WTC11 (cell line): ENCODE measurements at regions not wholly inside any gene's neighbourhood (a gene's known extent, or its start where the extent isn't known, plus 50 kb on each side); places are given as distances from the start of the nearest gene placed in this dataset.
A peak's percentile ranks its signal among the peaks of the same experiment; 100 is the strongest.
"Not testable (repeated sequence)": the region's sequence is repeated elsewhere in the genome, so short reads cannot be mapped to it uniquely, and the experiment has no call there.

Experiments
- ATAC-seq: fragments of 200-7000 bp; cut with Tn5 transposase; 2 replicates; pipeline ENCODE4 v1.10.0; 2021; ENCODE audit warnings: mild to moderate bottlenecking, moderate library complexity
- CTCF ChIA-PET: fragments of 300-600 bp; sonication (Branson Sonifier 250); formaldehyde crosslinking; loops from one replicate; lab custom pipeline; 2021; ENCODE audit warnings: antibody characterized with exemption; lab: Charles Lee
- POLR2A ChIA-PET: fragments of 350-600 bp; sonication (Branson Sonifier 250); formaldehyde crosslinking; loops from one replicate; lab custom pipeline; 2021; ENCODE audit warnings: antibody characterized with exemption; lab: Charles Lee
- DNase-seq: peaks from one replicate; pipeline ENCODE4 v3.0.0; 2021; ENCODE audit warnings: low spot score
- H3K27ac Mint-ChIP-seq: 2 replicates; pipeline ENCODE4 v1.8.0; 2021; ENCODE audit warnings: mixed read lengths
- H3K27me3 Mint-ChIP-seq: 2 replicates; pipeline ENCODE4 v1.8.0; 2021; ENCODE audit warnings: low read depth, mild to moderate bottlenecking, moderate library complexity, mixed read lengths
- H3K36me3 Mint-ChIP-seq: 2 replicates; pipeline ENCODE4 v1.8.0; 2021; ENCODE audit warnings: mixed read lengths
- H3K4me1 Mint-ChIP-seq: 2 replicates; pipeline ENCODE4 v1.8.0; 2022; ENCODE audit warnings: mixed read lengths
- H3K4me3 Mint-ChIP-seq: 2 replicates; pipeline ENCODE4 v1.8.0; 2021; ENCODE audit warnings: mild to moderate bottlenecking, moderate library complexity, mixed read lengths
- H3K9me3 Mint-ChIP-seq: 2 replicates; pipeline ENCODE4 v1.8.0; 2021; ENCODE audit warnings: mixed read lengths
- ARID4B ChIP-seq: sonication (generic); formaldehyde crosslinking; IDR thresholded peaks from 2 replicates; pipeline ENCODE4 v1.8.0; 2023; ENCODE audit warnings: missing genetic modification reagents, mild to moderate bottlenecking, borderline replicate concordance
- CBFB ChIP-seq: sonication (generic); formaldehyde crosslinking; IDR thresholded peaks from 2 replicates; pipeline ENCODE4 v1.8.1; 2022; ENCODE audit warnings: mild to moderate bottlenecking, low read depth, missing genetic modification reagents
- CDX4 ChIP-seq: fragments of 250-450 bp; sonication (Bioruptor Pico); IDR thresholded peaks from 2 replicates; pipeline ENCODE4 v1.9.0; 2021; ENCODE audit warnings: moderate library complexity, mild to moderate bottlenecking, inconsistent platforms, borderline replicate concordance
- CREB1 ChIP-seq: sonication (generic); formaldehyde crosslinking; IDR thresholded peaks from 2 replicates; pipeline ENCODE4 v1.8.0; 2023; ENCODE audit warnings: mild to moderate bottlenecking, missing genetic modification reagents
- GABPB1 ChIP-seq: sonication (generic); formaldehyde crosslinking; IDR thresholded peaks from 2 replicates; pipeline ENCODE4 v1.8.1; 2023; ENCODE audit warnings: mild to moderate bottlenecking, missing genetic modification reagents
- GTF2I ChIP-seq: fragments of 250-450 bp; sonication (Bioruptor Pico); conservative IDR thresholded peaks from 2 replicates; pipeline ENCODE4 v1.4.0; 2021; ENCODE audit warnings: mild to moderate bottlenecking
- HMGXB4 ChIP-seq: sonication (generic); formaldehyde crosslinking; IDR thresholded peaks from 2 replicates; pipeline ENCODE4 v1.8.1; 2023; ENCODE audit warnings: mild to moderate bottlenecking, moderate library complexity, missing genetic modification reagents
- KAT7 ChIP-seq: sonication (generic); formaldehyde crosslinking; IDR thresholded peaks from 2 replicates; pipeline ENCODE4 v1.8.1; 2023; ENCODE audit warnings: missing genetic modification reagents, mild to moderate bottlenecking, borderline replicate concordance
- NR2C2 ChIP-seq: sonication (generic); formaldehyde crosslinking; IDR thresholded peaks from 2 replicates; pipeline ENCODE4 v1.8.0; 2022; ENCODE audit warnings: mild to moderate bottlenecking, missing genetic modification reagents
- OVOL2 ChIP-seq: fragments of 250-450 bp; sonication (Bioruptor Pico); IDR thresholded peaks from 2 replicates; pipeline ENCODE4 v1.9.0; 2021; ENCODE audit warnings: mild to moderate bottlenecking, borderline replicate concordance
- RELA ChIP-seq: sonication (generic); formaldehyde crosslinking; IDR thresholded peaks from 2 replicates; pipeline ENCODE4 v1.8.1; 2022; ENCODE audit warnings: missing genetic modification reagents, mild to moderate bottlenecking, borderline replicate concordance
- TCF7 ChIP-seq: sonication (generic); formaldehyde crosslinking; IDR thresholded peaks from 2 replicates; pipeline ENCODE4 v1.8.0; 2022; ENCODE audit warnings: mild to moderate bottlenecking, low read depth, missing genetic modification reagents, moderate library complexity
- USF1 ChIP-seq: sonication (generic); formaldehyde crosslinking; IDR thresholded peaks from 2 replicates; pipeline ENCODE4 v1.8.0; 2022; ENCODE audit warnings: mild to moderate bottlenecking, missing genetic modification reagents
- ZBTB43 ChIP-seq: sonication (generic); formaldehyde crosslinking; IDR thresholded peaks from 2 replicates; pipeline ENCODE4 v1.8.1; 2023; ENCODE audit warnings: mild to moderate bottlenecking, missing genetic modification reagents
- ZNF121 ChIP-seq: sonication (generic); formaldehyde crosslinking; IDR thresholded peaks from 2 replicates; pipeline ENCODE4 v1.8.0; 2023; ENCODE audit warnings: missing genetic modification reagents
- ZNF317 ChIP-seq: sonication (generic); formaldehyde crosslinking; IDR thresholded peaks from 2 replicates; pipeline ENCODE4 v1.8.1; 2023; ENCODE audit warnings: low read depth, mild to moderate bottlenecking, moderate library complexity, missing genetic modification reagents, borderline replicate concordance

- peaks cover 33% of the 10 kb centered on the region for H3K36me3 Mint-ChIP-seq
- H3K4me3 Mint-ChIP-seq, result no peak overlapping the region
- ATAC-seq, result peak; percentile 75
- CTCF ChIA-PET, result interaction anchor here (1.1 kb wide), 1 partner anchor 295 kb away, joined by 3 read pairs; no protein-coding TSS in a partner anchor
- peaks cover 40% of the 10 kb centered on the region for H3K9me3 Mint-ChIP-seq
- H3K27ac Mint-ChIP-seq, result no peak overlapping the region
- POLR2A ChIA-PET, result no interaction called here
- DNase-seq, result no peak
- H3K4me1 Mint-ChIP-seq, result peaks cover 21% of the 10 kb centered on the region
- TF ChIP-seq RELA (CRISPR knock-in tag) (no peak), GABPB1 (CRISPR knock-in tag) (no peak), CREB1 (CRISPR knock-in tag) (no peak), KAT7 (CRISPR knock-in tag) (no peak), USF1 (CRISPR knock-in tag) (no peak)
- no peaks in the 10 kb centered on the region; the same call in 1 of the 2 replicates for H3K27me3 Mint-ChIP-seq
Observed at GRCh38 chr2:183543731-183544130, 419.5 kb downstream of the NUP35 start.

- ATAC-seq, DNase-seq, CTCF ChIA-PET, H3K4me3 Mint-ChIP-seq, POLR2A ChIA-PET, H3K27ac Mint-ChIP-seq, H3K27me3 Mint-ChIP-seq: not testable (repeated sequence)
- Mint-ChIP-seq H3K4me1 (peaks cover 18% of the 10 kb centered on the region), H3K36me3 (peaks cover 33% of the 10 kb centered on the region), H3K9me3 (peaks cover 58% of the 10 kb centered on the region)
Observed at GRCh38 chr2:183546560-183547350, 422.5 kb downstream of the NUP35 start.

- DNase-seq, result no peak
- CTCF ChIA-PET, result interaction anchor here (0.7 kb wide), 2 partner anchors 104 to 258 kb away, joined by 3 to 4 read pairs; no protein-coding TSS in a partner anchor
- POLR2A ChIA-PET, result no interaction called here
- no peak overlapping the region for H3K4me3 Mint-ChIP-seq
- no peaks in the 10 kb centered on the region for H3K27me3 Mint-ChIP-seq
- ATAC-seq, result no peak
- peaks cover 22% of the 10 kb centered on the region for H3K9me3 Mint-ChIP-seq
- TF ChIP-seq TCF7 (CRISPR knock-in tag) (no peak), GTF2I (CRISPR knock-in tag) (no peak), CBFB (no peak)
- H3K27ac Mint-ChIP-seq, result no peak overlapping the region
- no peaks in the 10 kb centered on the region for H3K4me1 Mint-ChIP-seq
- H3K36me3 Mint-ChIP-seq, result peaks cover 2% of the 10 kb centered on the region
Observed at GRCh38 chr2:183552716-183553115, 428.5 kb downstream of the NUP35 start.

- Mint-ChIP-seq H3K9me3 (no peaks in the 10 kb centered on the region), H3K4me1 (peaks cover 12% of the 10 kb centered on the region), H3K36me3 (no peaks in the 10 kb centered on the region), H3K4me3 (no peak overlapping the region), H3K27me3 (no peaks in the 10 kb centered on the region), H3K27ac (no peak overlapping the region)
- ChIA-PET CTCF (no interaction called here), POLR2A (no interaction called here)
- no peak for ATAC-seq
- DNase-seq, result no peak
- TF ChIP-seq NR2C2 (CRISPR knock-in tag) (no peak), OVOL2 (CRISPR knock-in tag) (no peak), ZNF121 (no peak), GTF2I (CRISPR knock-in tag) (no peak), ARID4B (CRISPR knock-in tag) (no peak), ZNF317 (CRISPR knock-in tag) (no peak), CDX4 (no peak), GABPB1 (CRISPR knock-in tag) (no peak), HMGXB4 (CRISPR knock-in tag) (no peak), ZBTB43 (no peak)
Observed at GRCh38 chr2:183564726-183565125, 440.5 kb downstream of the NUP35 start.
